ENCODE measurements at regions not wholly inside any gene's neighbourhood (a gene's known extent, or its start where the extent isn't known, plus 50 kb on each side); places are given as distances from the start of the nearest gene placed in this dataset.

DNA sequence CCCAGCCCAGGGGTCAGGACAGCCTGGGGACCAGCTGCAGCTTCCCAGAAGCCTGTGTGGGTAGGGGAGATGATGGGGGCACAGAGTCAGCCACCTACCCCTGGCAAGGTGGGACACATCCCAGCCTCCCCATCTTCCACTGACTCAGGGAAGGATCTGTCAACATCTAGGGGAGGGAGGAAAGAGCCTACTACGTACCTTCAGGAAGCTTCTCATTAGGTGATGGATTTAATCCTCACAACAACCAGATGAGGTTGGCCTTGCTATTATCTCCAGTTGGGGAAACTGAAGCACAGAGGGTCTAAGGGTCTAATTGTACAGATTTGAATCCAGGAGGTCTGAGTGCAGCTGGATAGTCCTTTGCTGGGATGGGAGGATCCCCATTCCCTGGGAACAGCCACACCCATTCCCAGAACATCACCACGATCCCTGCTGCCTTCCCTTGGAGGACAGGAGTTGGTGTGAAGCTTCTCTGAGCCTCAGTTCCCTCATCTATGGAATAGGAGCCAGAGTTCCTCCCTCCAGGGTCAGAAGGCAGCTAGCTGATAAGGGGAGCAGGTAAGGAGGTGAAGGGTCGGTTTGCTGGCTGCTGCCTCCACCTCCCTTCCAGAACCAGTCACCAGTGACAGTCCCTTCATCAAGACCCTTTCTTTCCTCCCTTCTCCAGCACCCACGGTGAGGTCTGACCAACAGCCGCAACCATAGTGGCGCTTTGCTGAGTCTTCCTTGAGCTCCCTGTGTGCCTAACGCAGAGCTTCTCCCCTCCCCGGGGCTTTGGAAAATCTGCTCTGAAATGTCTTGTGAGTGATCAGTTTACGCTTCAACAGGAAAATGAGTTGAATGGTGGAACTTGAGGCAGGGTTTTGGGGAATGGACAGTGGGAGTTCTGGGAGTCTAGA lies 56.8 kb downstream of the CEBPB start:
- no peaks in the 10 kb centered on the region; the same call in 1 of the 2 replicates for H3K27me3 ChIP-seq (ENCODE audit: insufficient read depth, low read length)
- no peak overlapping the region for H3K4me2 ChIP-seq (ENCODE audit: low read length)
- H3K27ac ChIP-seq (ENCODE audit: low read depth, low read length, poor library complexity, severe bottlenecking) = no peak overlapping the region
- no peak overlapping the region for H3K9ac ChIP-seq (ENCODE audit: low read length)
- no peak overlapping the region for H3K4me3 ChIP-seq (ENCODE audit: low read depth, low read length, poor library complexity, severe bottlenecking)
- no peaks in the 10 kb centered on the region for H3K9me2 ChIP-seq (ENCODE audit: low read depth, low read length)
- no peaks in the 10 kb centered on the region for H3K9me3 ChIP-seq (ENCODE audit: low read length)
- no peaks in the 10 kb centered on the region for H3K36me3 ChIP-seq (ENCODE audit: insufficient read depth, low read length)
- H4K20me1 ChIP-seq (ENCODE audit: insufficient read depth, low read length) = no peaks in the 10 kb centered on the region
- no peaks in the 10 kb centered on the region for H3F3A ChIP-seq (ENCODE audit: insufficient read depth, low read length)
- no peaks in the 10 kb centered on the region for H3K79me2 ChIP-seq (ENCODE audit: insufficient read depth, low read length)
- H3K4me1 ChIP-seq (ENCODE audit: insufficient read depth, low read length, severe bottlenecking) = no peaks in the 10 kb centered on the region
- no peak overlapping the region for H2AFZ ChIP-seq (ENCODE audit: low read length)
- no peak for TF ChIP-seq CTCF (IDR thresholded peaks at IDR 0.05; ENCODE audit: low read length)
- TF ChIP-seq EZH2 (IDR thresholded peaks at IDR 0.05; ENCODE audit: borderline replicate concordance, low read length) = no peak

DNA sequence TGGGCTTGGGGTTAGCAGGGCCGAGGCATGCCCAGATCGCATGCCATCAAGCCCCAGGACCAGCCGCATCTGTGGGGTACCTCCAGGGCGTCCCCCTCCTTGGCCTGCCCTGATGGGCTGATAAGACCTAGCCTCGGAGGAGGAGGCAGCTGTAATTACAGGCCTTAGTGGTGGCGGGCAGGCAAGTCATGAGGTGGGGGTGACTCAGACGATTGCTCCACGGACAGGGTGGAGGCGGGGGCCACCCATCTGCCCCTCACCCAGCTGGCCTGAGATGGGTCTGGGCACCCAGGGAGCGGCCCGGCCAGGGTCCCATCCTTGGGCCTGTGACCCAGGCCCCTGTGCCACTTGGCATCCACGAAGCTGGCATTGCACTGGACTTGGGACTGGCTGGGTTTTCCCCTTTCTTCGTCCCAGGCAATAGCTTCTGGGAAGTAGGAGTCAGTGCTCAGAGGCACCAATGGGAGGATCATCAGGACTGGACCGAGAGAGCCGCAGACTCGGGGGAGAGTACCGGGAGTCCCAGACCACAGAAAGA lies 57.5 kb downstream of the CEBPB start:
- H3K9me3 ChIP-seq (ENCODE audit: low read length) = no peaks in the 10 kb centered on the region
- H2AFZ ChIP-seq (ENCODE audit: low read length) = no peak overlapping the region
- H3K27ac ChIP-seq (ENCODE audit: low read depth, low read length, poor library complexity, severe bottlenecking) = no peak overlapping the region
- H3K36me3 ChIP-seq (ENCODE audit: insufficient read depth, low read length) = no peaks in the 10 kb centered on the region
- no peak overlapping the region for H3K9ac ChIP-seq (ENCODE audit: low read length)
- H3K9me2 ChIP-seq (ENCODE audit: low read depth, low read length) = no peaks in the 10 kb centered on the region
- H3K4me3 ChIP-seq (ENCODE audit: low read depth, low read length, poor library complexity, severe bottlenecking) = no peak overlapping the region
- H3K4me2 ChIP-seq (ENCODE audit: low read length) = no peak overlapping the region
- no peaks in the 10 kb centered on the region; the same call in 1 of the 2 replicates for H3K27me3 ChIP-seq (ENCODE audit: insufficient read depth, low read length)
- H3K79me2 ChIP-seq (ENCODE audit: insufficient read depth, low read length) = no peaks in the 10 kb centered on the region
- no peaks in the 10 kb centered on the region for H3K4me1 ChIP-seq (ENCODE audit: insufficient read depth, low read length, severe bottlenecking)
- no peaks in the 10 kb centered on the region for H3F3A ChIP-seq (ENCODE audit: insufficient read depth, low read length)
- TF ChIP-seq CTCF (IDR thresholded peaks at IDR 0.05; ENCODE audit: low read length) = no peak
- no peaks in the 10 kb centered on the region for H4K20me1 ChIP-seq (ENCODE audit: insufficient read depth, low read length)

- Histone ChIP-seq H3K79me2 (ENCODE audit: insufficient read depth, low read length) (no peaks in the 10 kb centered on the region), H3K36me3 (ENCODE audit: insufficient read depth, low read length) (no peaks in the 10 kb centered on the region), H4K20me1 (ENCODE audit: insufficient read depth, low read length) (no peaks in the 10 kb centered on the region), H2AFZ (ENCODE audit: low read length) (no peak overlapping the region), H3K4me3 (ENCODE audit: low read depth, low read length, poor library complexity, severe bottlenecking) (no peak overlapping the region), H3K4me1 (ENCODE audit: insufficient read depth, low read length, severe bottlenecking) (no peaks in the 10 kb centered on the region), H3K9me3 (ENCODE audit: low read length) (no peaks in the 10 kb centered on the region), H3K27ac (ENCODE audit: low read depth, low read length, poor library complexity, severe bottlenecking) (no peak overlapping the region), H3K27me3 (ENCODE audit: insufficient read depth, low read length) (no peaks in the 10 kb centered on the region; the same call in 1 of the 2 replicates), H3K9me2 (ENCODE audit: low read depth, low read length) (no peaks in the 10 kb centered on the region), H3F3A (ENCODE audit: insufficient read depth, low read length) (no peaks in the 10 kb centered on the region), H3K4me2 (ENCODE audit: low read length) (no peak overlapping the region), H3K9ac (ENCODE audit: low read length) (no peak overlapping the region)
- TF ChIP-seq CTCF (IDR thresholded peaks at IDR 0.05; ENCODE audit: low read length) (no peak), EZH2 (IDR thresholded peaks at IDR 0.05; ENCODE audit: borderline replicate concordance, low read length) (no peak)
Observed at GRCh38 chr20:50249447-50250388, 59.1 kb downstream of the CEBPB start.
